H9 (cell line): ENCODE measurements at regions not wholly inside any gene's neighbourhood (a gene's known extent, or its start where the extent isn't known, plus 50 kb on each side); places are given as distances from the start of the nearest gene placed in this dataset.

Source experiments
- DNase-seq: peaks from one replicate; pipeline ENCODE4 v3.0.0-alpha.2; 2017
- H2AFZ ChIP-seq: one replicate; pipeline ENCODE4 v1.6.1; 2013; ENCODE audit warnings: mild to moderate bottlenecking, low read length, control low read depth, moderate library complexity
- H2AK5ac ChIP-seq: 2 replicates; pipeline ENCODE4 v1.6.1; 2013; ENCODE audit warnings: low read length, control low read depth, mixed read lengths; ENCODE audit not compliant: insufficient read length
- H2BK120ac ChIP-seq: one replicate; pipeline ENCODE4 v1.6.1; 2013; ENCODE audit warnings: low read depth, mild to moderate bottlenecking, low read length, control low read depth, inconsistent platforms; ENCODE audit not compliant: poor library complexity, severe bottlenecking
- H2BK12ac ChIP-seq: 2 replicates; pipeline ENCODE4 v1.6.1; 2013; ENCODE audit warnings: low read length, control low read depth, mixed read lengths, low read depth; ENCODE audit not compliant: insufficient read length
- H2BK15ac ChIP-seq: 2 replicates; pipeline ENCODE4 v1.6.1; 2013; ENCODE audit warnings: low read depth, low read length, control low read depth
- H2BK20ac ChIP-seq: one replicate; pipeline ENCODE4 v1.6.1; 2013; ENCODE audit warnings: low read depth, mild to moderate bottlenecking, low read length, control low read depth, inconsistent platforms; ENCODE audit not compliant: poor library complexity, severe bottlenecking
- H2BK5ac ChIP-seq: 2 replicates; pipeline ENCODE4 v1.6.1; 2013; ENCODE audit warnings: low read length, control low read depth, mixed read lengths; ENCODE audit not compliant: insufficient read length
- H3K14ac ChIP-seq: 2 replicates; pipeline ENCODE4 v1.6.1; 2013; ENCODE audit warnings: low read length, control low read depth; ENCODE audit not compliant: insufficient read depth
- H3K18ac ChIP-seq: 2 replicates; pipeline ENCODE4 v1.6.1; 2013; ENCODE audit warnings: low read depth, mild to moderate bottlenecking, mixed read lengths, low read length, control low read depth; ENCODE audit not compliant: insufficient read length
- H3K23ac ChIP-seq: 2 replicates; pipeline ENCODE4 v1.6.1; 2013; ENCODE audit warnings: low read length, control low read depth, mixed read lengths, low read depth; ENCODE audit not compliant: insufficient read length
- H3K23me2 ChIP-seq: 2 replicates; pipeline ENCODE4 v1.6.1; 2013; ENCODE audit warnings: low read depth, mild to moderate bottlenecking, mixed read lengths, low read length, control low read depth; ENCODE audit not compliant: insufficient read length, poor library complexity, severe bottlenecking
- H3K27ac ChIP-seq: 2 replicates; pipeline ENCODE4 v1.5.1; 2013; ENCODE audit warnings: low read length, control low read depth, mixed read lengths, low read depth; ENCODE audit not compliant: insufficient read length
- H3K27me3 ChIP-seq: 2 replicates; pipeline ENCODE4 v1.6.1; 2013; ENCODE audit warnings: low read length, control low read depth, inconsistent platforms; ENCODE audit not compliant: insufficient read depth
- H3K4ac ChIP-seq: 2 replicates; pipeline ENCODE4 v1.6.1; 2013; ENCODE audit warnings: low read depth, mild to moderate bottlenecking, control low read depth, inconsistent platforms, low read length, moderate library complexity
- H3K4me1 ChIP-seq: 2 replicates; pipeline ENCODE4 v1.6.1; 2013; ENCODE audit warnings: low read length, control low read depth, inconsistent platforms; ENCODE audit not compliant: insufficient read depth
- H3K4me2 ChIP-seq: 2 replicates; pipeline ENCODE4 v1.6.1; 2013; ENCODE audit warnings: low read length, control low read depth, mixed read lengths; ENCODE audit not compliant: insufficient read length, insufficient read depth
- H3K56ac ChIP-seq: 2 replicates; pipeline ENCODE4 v1.6.1; 2013; ENCODE audit warnings: low read depth, mild to moderate bottlenecking, mixed read lengths, low read length, control low read depth; ENCODE audit not compliant: insufficient read length
- H3K79me1 ChIP-seq: 2 replicates; pipeline ENCODE4 v1.6.1; 2013; ENCODE audit warnings: low read depth, mild to moderate bottlenecking, moderate library complexity, low read length, control low read depth, inconsistent platforms; ENCODE audit not compliant: insufficient read depth, poor library complexity, severe bottlenecking
- H3K79me2 ChIP-seq: 2 replicates; pipeline ENCODE4 v1.6.1; 2013; ENCODE audit warnings: low read length, control low read depth, inconsistent platforms; ENCODE audit not compliant: insufficient read depth
- H3K9ac ChIP-seq: 2 replicates; pipeline ENCODE4 v1.6.1; 2013; ENCODE audit warnings: low read length, control low read depth, mixed read lengths; ENCODE audit not compliant: insufficient read length; ENCODE audit errors: extremely low read depth
- H3K9me3 ChIP-seq: one replicate; pipeline ENCODE4 v1.6.1; 2013; ENCODE audit warnings: low read depth, low read length, inconsistent platforms; ENCODE audit not compliant: control insufficient read depth
- H3T11ph ChIP-seq: one replicate; pipeline ENCODE4 v1.6.1; 2013; ENCODE audit warnings: mild to moderate bottlenecking, low read length, control low read depth, inconsistent platforms
- H4K20me1 ChIP-seq: one replicate; pipeline ENCODE4 v1.6.1; 2013; ENCODE audit not compliant: control insufficient read depth, insufficient read length, insufficient read depth
- H4K5ac ChIP-seq: 2 replicates; pipeline ENCODE4 v1.6.1; 2013; ENCODE audit warnings: low read depth, mild to moderate bottlenecking, mixed read lengths, low read length, control low read depth; ENCODE audit not compliant: insufficient read length
- H4K8ac ChIP-seq: replicated peaks from 2 replicates; pipeline ENCODE4 v1.6.1; 2013; ENCODE audit warnings: low read length, control low read depth, mixed read lengths, low read depth; ENCODE audit not compliant: insufficient read length
- H4K91ac ChIP-seq: 2 replicates; pipeline ENCODE4 v1.6.1; 2013; ENCODE audit warnings: low read depth, mild to moderate bottlenecking, moderate library complexity, mixed read lengths, low read length, control low read depth; ENCODE audit not compliant: insufficient read length
- H3K27ac Mint-ChIP-seq, 3 experiments: 2 replicates in 2 of 3; 3 replicates in 1 of 3; pipeline ENCODE4 v1.8.0; 2020 to 2021; ENCODE audit warnings: mixed read lengths in 3 of 3, mild to moderate bottlenecking in 1 of 3, moderate library complexity in 1 of 3
- H3K27me3 Mint-ChIP-seq: 2 replicates; pipeline ENCODE4 v1.8.0; 2021; ENCODE audit warnings: low read depth, mild to moderate bottlenecking, moderate library complexity, mixed read lengths
- H3K36me3 Mint-ChIP-seq, 3 experiments: 2 replicates in 2 of 3; 3 replicates in 1 of 3; pipeline ENCODE4 v1.8.0; 2020 to 2021; ENCODE audit warnings: low read depth in 3 of 3, mixed read lengths in 3 of 3; ENCODE audit not compliant: insufficient read depth in 1 of 3
- H3K4me1 Mint-ChIP-seq, 2 experiments: 2 replicates each; pipeline ENCODE4 v1.8.0; 2020; ENCODE audit warnings: mixed read lengths in 2 of 2
- H3K4me3 Mint-ChIP-seq, 2 experiments: 2 replicates in 1 of 2; 3 replicates in 1 of 2; pipeline ENCODE4 v1.8.0; 2020 to 2021; ENCODE audit warnings: mild to moderate bottlenecking in 2 of 2, mixed read lengths in 2 of 2, moderate library complexity in 1 of 2
- H3K9me3 Mint-ChIP-seq, 2 experiments: 2 replicates in 1 of 2; 3 replicates in 1 of 2; pipeline ENCODE4 v1.8.0; 2020; ENCODE audit warnings: mild to moderate bottlenecking in 2 of 2, mixed read lengths in 2 of 2, moderate library complexity in 1 of 2
- WGBS: extraction: QIAGEN DNeasy Blood & Tissue Kit; methylation state at CpG from one replicate; pipeline ENCODE4 v1.1.7; 2013; ENCODE audit warnings: missing lambda C conversion rate, low lambda C conversion rate, mixed read lengths; ENCODE audit not compliant: insufficient read length; ENCODE audit errors: extremely low coverage; 5-methylcytosine and 5-hydroxymethylcytosine counted together
- TF ChIP-seq, protein P1 (sequence below): fragments of 200-600 bp; sonication (generic); conservative IDR thresholded peaks from 3 replicates; pipeline ENCODE4 v1.8.0; 2021; ENCODE audit warnings: antibody characterized with exemption, mild to moderate bottlenecking

DNA sequence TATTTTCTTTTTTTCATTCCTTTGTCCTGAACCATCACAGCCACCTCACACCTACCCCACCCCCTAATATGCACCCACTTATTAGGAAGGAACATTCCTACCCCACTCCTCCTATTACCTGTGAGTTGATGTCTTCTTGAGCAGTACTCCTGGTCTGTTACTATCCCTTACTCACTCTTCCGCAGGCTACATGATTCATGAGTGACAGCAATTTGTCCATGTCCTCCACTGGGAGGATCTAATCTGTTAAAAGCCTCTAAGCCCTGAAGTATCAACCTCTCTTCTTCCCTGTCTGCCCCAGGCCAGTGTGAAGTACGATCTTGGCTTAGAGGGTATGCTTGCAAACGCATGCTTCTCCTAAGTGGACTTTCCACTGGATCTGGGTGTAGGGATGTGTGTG lies 75.6 kb upstream of the RFX8 start:
- no peak overlapping the region for H2BK5ac ChIP-seq
- no peak overlapping the region for H3T11ph ChIP-seq
- no peak overlapping the region for H3K4me2 ChIP-seq
- H3K9me3 ChIP-seq, result no peaks in the 10 kb centered on the region
- no peak overlapping the region for H2BK20ac ChIP-seq
- H4K91ac ChIP-seq, result no peak overlapping the region
- no peak overlapping the region for H3K27ac ChIP-seq
- H2BK120ac ChIP-seq, result no peak overlapping the region
- H4K20me1 ChIP-seq, result no peaks in the 10 kb centered on the region
- no peak overlapping the region for H4K5ac ChIP-seq
- Mint-ChIP-seq H3K4me1 (peaks cover 0 to under 1% of the 10 kb centered on the region in 2 experiments; a peak in 1 of 4 replicates), H3K4me3 (no peak overlapping the region), H3K36me3 (no peaks in the 10 kb centered on the region), H3K27ac (no peak overlapping the region; a peak in 1 of 7 replicates), H3K27me3 (no peaks in the 10 kb centered on the region), H3K9me3 (no peaks in the 10 kb centered on the region)
- no peaks in the 10 kb centered on the region for H3K79me1 ChIP-seq
- no peaks in the 10 kb centered on the region for H3K79me2 ChIP-seq
- H3K23ac ChIP-seq, result no peak overlapping the region
- no peak overlapping the region for H2AFZ ChIP-seq
- TF ChIP-seq, protein P1, sequence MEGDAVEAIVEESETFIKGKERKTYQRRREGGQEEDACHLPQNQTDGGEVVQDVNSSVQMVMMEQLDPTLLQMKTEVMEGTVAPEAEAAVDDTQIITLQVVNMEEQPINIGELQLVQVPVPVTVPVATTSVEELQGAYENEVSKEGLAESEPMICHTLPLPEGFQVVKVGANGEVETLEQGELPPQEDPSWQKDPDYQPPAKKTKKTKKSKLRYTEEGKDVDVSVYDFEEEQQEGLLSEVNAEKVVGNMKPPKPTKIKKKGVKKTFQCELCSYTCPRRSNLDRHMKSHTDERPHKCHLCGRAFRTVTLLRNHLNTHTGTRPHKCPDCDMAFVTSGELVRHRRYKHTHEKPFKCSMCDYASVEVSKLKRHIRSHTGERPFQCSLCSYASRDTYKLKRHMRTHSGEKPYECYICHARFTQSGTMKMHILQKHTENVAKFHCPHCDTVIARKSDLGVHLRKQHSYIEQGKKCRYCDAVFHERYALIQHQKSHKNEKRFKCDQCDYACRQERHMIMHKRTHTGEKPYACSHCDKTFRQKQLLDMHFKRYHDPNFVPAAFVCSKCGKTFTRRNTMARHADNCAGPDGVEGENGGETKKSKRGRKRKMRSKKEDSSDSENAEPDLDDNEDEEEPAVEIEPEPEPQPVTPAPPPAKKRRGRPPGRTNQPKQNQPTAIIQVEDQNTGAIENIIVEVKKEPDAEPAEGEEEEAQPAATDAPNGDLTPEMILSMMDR, result no peak
- H3K4me1 ChIP-seq, result no peaks in the 10 kb centered on the region
- H3K23me2 ChIP-seq, result no peaks in the 10 kb centered on the region
- H3K9ac ChIP-seq, result no peak overlapping the region
- no peak overlapping the region for H2BK12ac ChIP-seq
- no peak for DNase-seq
- no peak overlapping the region for H2AK5ac ChIP-seq
- H3K27me3 ChIP-seq, result no peaks in the 10 kb centered on the region
- no CpG with 5 or more reads among the region's 3 CpGs for WGBS
- H2BK15ac ChIP-seq, result no peak overlapping the region
- no peak overlapping the region for H4K8ac ChIP-seq
- H3K18ac ChIP-seq, result no peak overlapping the region
- no peak overlapping the region for H3K56ac ChIP-seq
- H3K14ac ChIP-seq, result no peak overlapping the region
- no peak overlapping the region for H3K4ac ChIP-seq
